ENCODE measurements at regions not wholly inside any gene's neighbourhood (a gene's known extent, or its start where the extent isn't known, plus 50 kb on each side); places are given as distances from the start of the nearest gene placed in this dataset.

- TF ChIP-seq EZH2 (IDR thresholded peaks at IDR 0.05): no peak
- TF ChIP-seq POLR2AphosphoS5 (IDR thresholded peaks at IDR 0.05; ENCODE audit: borderline replicate concordance, low read depth, low read length): no peak
Observed at GRCh38 chr13:99768986-99769385, 202.6 kb downstream of the ZIC5 start.

Measured in SK-N-MC (cell line).